HK-2 (cell line): ENCODE measurements at regions not wholly inside any gene's neighbourhood (a gene's known extent, or its start where the extent isn't known, plus 50 kb on each side); places are given as distances from the start of the nearest gene placed in this dataset.

Source experiments
- DNase-seq: peaks from one replicate; pipeline ENCODE4 v3.0.0-alpha.2; 2018; ENCODE audit not compliant: unreplicated experiment

GRCh38 chr10:111200505-111201186 lies 123.8 kb downstream of the ADRA2A start:
- DNase-seq = no peak

GRCh38 chr10:111203615-111204014 lies 126.8 kb downstream of the ADRA2A start:
- no peak for DNase-seq

GRCh38 chr10:111204838-111205237 lies 128.0 kb downstream of the ADRA2A start:
- DNase-seq = no peak

GRCh38 chr10:111206521-111206920 lies 129.7 kb downstream of the ADRA2A start:
- no peak for DNase-seq

GRCh38 chr10:111207500-111207899 lies 130.7 kb downstream of the ADRA2A start:
- DNase-seq = no peak

- DNase-seq = no peak
Measured at GRCh38 chr10:111208951-111209350, 132.1 kb downstream of the ADRA2A start.

GRCh38 chr10:111209692-111210091 lies 132.9 kb downstream of the ADRA2A start:
- DNase-seq = no peak

GRCh38 chr10:111211241-111211640 lies 134.4 kb downstream of the ADRA2A start:
- DNase-seq = no peak

- no peak for DNase-seq
Measured at GRCh38 chr10:111211706-111212105, 134.9 kb downstream of the ADRA2A start.

GRCh38 chr10:111221682-111222480 lies 145.1 kb downstream of the ADRA2A start:
- no peak for DNase-seq

GRCh38 chr10:111222961-111223360 lies 146.1 kb downstream of the ADRA2A start:
- DNase-seq = no peak

- no peak for DNase-seq
Measured at GRCh38 chr10:111231779-111232178, 154.9 kb downstream of the ADRA2A start.

GRCh38 chr10:111233439-111233838 lies 156.6 kb downstream of the ADRA2A start:
- DNase-seq = no peak

- DNase-seq = no peak
Measured at GRCh38 chr10:111234234-111234913, 157.5 kb downstream of the ADRA2A start.

GRCh38 chr10:111234914-111235302 lies 158.1 kb downstream of the ADRA2A start:
- no peak for DNase-seq

- no peak for DNase-seq
Measured at GRCh38 chr10:111240348-111240747, 163.5 kb downstream of the ADRA2A start.

GRCh38 chr10:111243126-111243525 lies 166.3 kb downstream of the ADRA2A start:
- DNase-seq = no peak

GRCh38 chr10:111246136-111246535 lies 169.3 kb downstream of the ADRA2A start:
- DNase-seq = no peak

GRCh38 chr10:111246814-111247452 lies 170.1 kb downstream of the ADRA2A start:
- DNase-seq = no peak

GRCh38 chr10:111247781-111248389 lies 171.1 kb downstream of the ADRA2A start:
- DNase-seq = no peak

GRCh38 chr10:111249925-111250324 lies 173.1 kb downstream of the ADRA2A start:
- DNase-seq = no peak
